ENCODE measurements at regions not wholly inside any gene's neighbourhood (a gene's known extent, or its start where the extent isn't known, plus 50 kb on each side); places are given as distances from the start of the nearest gene placed in this dataset.

DNA sequence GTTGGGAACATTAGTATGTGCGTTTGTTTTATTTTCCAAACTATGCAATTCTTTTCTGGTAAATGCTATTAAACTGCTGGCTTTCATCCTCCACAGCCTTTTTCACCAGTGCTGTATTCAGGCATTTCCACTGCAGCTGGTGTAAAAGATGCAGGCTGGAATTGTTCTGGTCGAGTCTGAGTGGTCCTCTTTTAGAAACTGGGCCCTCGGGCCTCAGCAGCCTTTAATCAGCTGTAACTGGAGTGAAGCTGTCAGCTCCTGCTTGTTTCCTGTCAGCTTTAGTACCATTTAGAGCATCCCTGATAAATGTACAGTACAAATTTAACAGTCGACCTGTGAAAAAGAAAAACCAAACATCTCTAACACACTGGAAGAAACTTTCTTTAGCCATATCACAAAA lies 979.6 kb downstream of the TFAP2A start:
- DNase-seq: no peak

DNA sequence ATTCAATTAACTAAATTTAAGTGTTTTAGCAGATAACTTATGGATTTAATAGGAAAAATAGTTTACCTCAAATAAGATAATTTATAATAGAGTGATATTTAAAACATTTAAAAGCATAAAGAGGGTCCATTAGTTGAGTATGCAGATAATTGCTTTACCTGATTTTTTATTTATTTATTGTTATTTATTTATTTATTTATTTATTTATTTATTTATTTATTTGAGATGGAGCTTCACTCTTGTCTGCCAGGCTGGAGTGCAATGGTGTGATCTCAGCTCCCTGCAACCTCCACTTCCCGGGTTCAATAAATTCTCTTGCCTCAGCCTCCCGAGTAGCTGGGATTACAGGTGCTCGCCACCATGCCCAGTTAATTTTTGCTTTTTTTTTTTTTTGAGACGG lies 982.9 kb downstream of the TFAP2A start:
- DNase-seq: no peak

DNA sequence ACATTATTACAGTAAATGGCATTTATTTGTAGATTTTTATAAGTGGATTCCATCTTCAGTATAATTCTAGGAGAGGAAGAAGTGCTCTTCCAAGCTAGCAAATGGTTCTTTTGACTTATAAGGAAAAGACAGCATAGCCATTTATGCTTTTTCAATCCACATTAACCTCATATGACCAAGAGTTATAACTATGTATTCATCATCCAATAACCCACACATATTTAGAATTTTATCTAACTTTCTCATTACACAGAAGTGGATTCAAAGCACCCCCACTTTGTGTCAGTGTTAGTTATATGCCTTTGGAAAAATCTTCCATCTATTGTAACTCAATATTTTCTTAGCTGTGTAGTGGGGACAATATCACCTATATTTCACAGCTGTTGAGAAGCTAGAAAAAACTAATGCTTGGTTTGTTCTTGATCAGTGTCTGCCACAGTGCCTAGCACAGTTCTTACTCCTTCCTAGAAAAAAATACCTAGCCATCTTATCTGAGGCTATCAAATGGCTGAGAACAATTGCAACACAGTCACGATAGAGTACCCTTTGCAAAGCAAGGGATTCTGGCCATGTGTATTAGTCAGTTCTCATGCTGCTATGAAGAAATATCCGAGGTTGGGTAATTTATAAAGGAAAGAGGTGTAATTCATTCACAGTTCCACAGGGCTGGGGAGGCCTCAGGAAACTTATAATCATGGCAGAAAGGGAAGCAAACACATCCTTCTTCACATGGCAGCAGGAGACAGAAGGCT lies 986.3 kb downstream of the TFAP2A start:
- no peak for DNase-seq

DNA sequence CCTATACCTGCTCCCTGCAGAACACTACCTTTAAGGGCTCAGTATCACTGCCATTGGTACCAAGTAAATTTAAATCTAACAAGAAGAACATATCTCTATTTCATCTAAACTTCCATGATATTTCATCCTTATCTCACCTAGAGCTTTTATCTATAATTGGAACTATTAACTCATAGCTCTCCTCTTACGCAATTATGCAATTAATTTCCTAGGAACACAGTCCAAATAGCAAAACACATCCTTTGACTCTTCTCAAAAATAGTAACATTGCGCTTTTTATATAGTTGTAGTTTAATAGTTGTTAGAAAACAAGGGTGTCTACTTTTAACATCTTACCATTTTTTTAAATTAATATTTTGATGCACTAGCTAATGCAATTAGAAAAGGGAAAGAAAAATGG lies 986.8 kb upstream of the SLC35B3 start:
- DNase-seq: no peak

DNA sequence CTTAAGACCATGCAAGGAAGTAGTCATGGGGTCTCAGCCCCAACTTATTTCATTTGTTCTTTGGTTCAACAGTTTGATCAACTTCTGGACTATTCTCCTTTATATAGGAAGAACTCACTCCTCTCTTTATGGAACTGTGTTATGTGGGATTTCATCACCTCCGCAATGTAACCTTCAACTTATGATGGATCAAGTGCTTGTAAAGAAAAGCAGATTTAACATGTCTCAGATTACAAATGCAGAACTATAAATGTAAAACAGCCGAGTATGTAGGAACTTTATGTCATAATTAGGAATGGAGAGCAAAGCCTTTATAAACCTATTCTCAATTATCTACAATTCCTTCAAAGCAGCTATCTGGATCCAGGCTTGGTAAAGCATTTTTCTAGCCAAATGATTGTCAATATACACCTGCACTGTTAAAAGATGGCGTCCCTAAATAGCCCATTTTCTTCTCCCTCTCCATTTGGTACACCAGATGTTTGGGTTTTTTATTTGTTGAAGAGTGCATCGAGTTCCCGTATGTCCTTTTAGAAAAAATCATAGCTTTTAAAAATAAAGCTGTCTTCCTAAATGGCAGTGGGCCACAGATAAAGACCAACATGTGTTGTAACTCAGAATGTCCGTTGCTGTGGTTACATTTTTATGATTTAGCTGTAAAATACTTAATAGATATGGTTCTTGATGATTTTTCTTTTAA lies 985.1 kb upstream of the SLC35B3 start:
- no peak for DNase-seq

DNA sequence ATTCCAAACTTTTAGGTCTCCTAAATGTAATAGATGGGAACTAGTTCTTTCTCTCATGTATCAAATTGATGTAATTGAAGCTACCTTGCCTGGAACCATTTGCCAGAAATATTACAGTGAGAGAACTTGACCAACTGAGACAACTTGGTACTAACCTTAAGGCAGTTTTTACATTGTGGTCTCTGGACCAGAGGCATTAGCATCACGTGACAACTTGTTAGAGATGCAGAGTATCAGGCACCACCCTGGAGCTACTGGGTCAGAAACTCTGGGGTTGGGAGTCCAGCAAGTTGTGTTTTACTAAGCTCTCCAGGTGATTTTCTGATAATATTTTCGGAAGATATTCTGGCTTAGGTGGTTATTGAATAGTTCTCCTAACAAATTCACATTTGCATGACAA lies 982.1 kb upstream of the SLC35B3 start:
- DNase-seq: no peak

DNA sequence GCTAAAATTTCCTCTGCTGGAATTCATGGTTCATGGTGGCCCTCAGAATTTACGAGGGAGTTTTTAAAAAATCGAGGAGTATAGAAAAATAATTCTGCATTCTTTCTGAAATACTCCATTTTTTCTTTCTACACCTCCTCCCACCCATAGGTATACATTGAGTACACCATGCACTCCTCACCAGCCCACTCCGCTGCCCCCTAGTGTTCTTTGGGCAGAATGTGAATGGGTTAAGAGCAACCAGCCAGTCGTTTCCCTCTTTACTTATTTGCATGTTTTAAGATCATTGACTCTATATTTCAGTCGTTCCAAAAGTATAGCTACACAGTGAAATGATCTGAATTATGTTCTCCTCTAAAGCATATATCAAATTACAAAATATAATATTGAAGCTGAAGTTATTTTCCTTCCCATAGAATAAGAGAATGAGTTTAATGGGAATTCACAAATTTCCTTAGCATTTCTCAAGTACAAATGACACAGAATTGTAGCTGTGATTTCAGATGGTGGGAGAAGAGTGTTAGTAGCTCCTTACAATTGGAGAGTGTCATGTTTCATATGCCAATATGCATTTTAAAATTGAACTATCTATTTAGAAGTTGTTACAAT lies 977.7 kb upstream of the SLC35B3 start:
- no peak for DNase-seq

DNA sequence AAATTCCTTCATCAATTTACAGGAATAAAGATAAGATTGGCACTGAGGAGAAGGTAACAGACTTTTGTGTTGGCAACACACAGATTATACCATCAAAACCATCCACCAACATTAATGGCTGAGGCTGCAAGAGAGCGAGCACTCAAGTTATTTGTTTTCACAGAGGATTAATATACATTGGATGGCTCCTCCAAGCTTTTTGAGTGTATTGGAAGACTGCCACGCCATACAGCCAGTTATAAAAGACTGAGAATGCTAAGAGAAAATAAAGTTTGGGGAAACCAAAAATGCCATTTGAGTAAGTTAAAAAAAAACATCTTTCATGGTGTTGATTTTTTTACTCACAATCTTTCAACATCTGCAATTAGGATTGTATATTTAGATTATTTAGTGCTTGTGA lies 973.8 kb upstream of the SLC35B3 start:
- DNase-seq: no peak

DNA sequence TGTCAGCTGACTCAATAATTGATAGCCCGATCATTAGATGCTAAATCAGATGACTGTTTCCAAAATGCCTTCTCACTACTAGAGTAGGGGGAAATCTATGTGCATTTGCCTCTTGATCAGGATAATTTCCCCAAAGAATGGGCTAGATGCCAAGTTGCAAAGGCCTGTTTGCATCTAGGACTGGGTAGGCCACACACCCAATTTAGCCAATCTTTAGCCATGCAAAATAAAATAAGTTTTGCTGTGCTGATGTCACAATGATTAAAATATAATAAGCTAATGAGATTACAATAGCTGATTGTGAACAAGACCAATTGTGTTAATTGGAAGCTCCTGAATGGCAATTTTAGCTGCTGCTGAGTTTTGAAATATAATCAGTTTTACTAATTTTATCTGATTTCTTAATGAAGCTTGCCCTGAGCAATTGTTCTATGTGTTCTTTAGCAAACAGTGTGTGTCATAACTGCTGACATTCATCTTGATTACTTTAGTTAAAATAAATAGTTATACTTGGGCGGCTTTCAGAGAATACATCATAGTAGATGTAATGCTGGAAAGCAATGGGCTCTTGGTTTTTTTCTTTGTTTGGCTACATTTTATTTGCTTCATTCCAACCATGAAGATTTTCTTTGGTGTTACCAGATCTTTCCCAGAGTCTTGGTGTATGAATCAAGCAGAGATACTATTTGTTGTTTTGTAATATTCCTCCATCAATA lies 973.2 kb upstream of the SLC35B3 start:
- no peak for DNase-seq

DNA sequence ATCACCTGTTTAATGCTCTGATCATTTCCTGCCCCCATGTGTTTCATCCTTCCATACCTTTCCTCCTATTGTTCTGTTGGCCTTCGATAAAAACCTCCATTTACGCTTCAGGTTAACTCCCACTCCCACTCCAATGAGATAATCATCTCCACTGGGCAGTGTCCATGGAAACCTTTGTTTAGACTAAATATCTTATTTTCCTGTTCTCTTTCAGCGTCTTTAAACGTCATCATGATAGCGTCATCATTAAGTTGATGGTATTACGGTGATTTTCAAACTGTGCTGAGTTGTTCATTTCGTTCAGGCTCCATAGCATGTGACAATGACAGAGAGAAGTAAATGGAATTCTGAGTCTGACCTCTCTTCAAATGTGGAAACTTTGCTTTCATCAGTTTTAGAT lies 970.5 kb upstream of the SLC35B3 start:
- DNase-seq: no peak

DNA sequence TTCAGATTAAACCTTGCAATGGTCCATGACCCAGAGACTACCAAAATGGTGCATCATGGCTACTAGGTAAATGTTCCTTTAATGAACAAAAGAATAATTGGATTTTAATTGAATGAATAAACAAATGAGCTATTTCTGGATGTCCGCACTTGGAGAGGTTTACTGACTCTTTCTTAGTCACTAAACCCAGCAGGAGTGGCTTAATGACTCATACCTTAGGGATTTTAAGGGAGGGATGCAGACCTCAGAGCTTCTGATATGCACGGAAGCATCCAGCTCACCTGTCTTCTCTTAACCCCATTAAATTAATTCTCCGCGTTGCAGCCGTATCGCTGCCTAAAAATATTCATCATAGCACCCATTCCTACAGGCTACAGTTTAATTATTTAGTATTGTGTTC lies 970.0 kb upstream of the SLC35B3 start:
- DNase-seq: no peak

DNA sequence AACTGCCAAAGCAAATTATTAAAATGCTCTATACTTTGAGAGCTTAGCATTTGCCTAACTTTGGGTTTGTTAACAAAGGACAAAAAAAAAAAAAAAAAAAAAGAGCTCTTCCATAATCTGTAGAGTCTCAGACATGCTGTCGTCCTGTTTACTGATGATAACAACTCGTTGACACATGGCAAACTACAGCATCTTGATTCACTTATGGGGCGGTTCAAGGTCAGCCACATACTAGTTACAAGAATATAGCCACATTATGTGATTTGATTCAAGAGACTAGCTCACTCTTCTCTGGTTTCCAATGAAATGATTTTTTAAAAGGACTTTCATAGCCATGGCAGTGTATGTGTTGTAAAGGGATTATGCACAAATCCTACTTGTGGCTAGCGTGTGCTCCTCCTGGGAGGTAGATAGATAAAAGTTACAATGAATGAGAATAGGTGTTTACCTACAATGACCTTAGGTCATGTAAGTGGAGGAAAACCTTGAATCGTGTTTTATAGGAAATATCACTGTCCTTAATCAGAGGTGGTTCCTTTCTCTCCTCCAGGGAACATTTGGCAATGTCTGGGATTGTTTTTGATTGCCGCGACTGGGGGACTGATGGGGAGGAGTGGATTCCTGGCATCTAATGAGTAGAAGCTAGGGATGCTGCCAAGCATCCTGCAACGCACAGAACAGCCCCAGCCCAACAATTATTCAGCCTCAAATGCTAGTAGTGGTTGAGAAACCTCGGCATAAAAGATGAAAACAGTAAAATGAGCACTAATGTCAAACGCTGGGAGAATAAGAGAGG lies 969.2 kb upstream of the SLC35B3 start:
- DNase-seq: no peak

DNA sequence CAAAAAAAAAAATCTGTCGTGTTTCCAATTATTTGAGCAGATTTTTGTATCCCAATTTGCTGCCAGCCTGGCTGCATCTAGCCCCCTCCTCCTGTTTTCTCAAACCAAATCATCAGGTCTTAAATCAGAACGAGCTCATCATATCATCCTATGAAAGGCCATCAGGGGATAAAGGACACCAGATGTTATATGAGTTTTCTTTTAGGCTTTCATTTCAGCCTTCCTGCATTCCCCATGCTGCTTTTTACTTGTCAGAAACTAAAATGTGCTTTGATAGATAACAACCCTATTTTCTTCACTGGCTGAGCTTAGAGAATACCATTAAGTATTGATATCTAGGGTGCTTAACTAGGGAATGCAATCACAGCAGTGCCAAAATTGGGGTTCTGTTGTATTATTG lies 968.4 kb upstream of the SLC35B3 start:
- DNase-seq: no peak

DNA sequence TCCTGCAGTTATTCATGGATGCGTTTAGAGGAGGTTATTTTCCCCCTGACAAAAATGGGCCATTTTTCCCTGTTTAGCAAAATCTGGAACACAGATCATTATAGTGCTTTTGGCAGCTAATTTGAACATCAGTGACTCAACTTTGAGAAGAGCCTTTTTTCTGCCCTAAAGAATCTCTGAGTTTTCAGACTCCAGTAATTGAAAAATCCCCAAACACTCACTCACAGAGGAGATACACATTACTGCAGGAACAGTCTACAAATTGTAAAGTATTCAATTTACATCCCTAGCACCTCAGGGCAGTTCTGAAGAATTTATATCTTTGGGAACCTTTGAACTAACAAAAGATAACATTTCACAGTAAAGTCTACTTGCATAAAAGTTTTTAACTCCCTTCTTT lies 966.6 kb upstream of the SLC35B3 start:
- DNase-seq: no peak

DNA sequence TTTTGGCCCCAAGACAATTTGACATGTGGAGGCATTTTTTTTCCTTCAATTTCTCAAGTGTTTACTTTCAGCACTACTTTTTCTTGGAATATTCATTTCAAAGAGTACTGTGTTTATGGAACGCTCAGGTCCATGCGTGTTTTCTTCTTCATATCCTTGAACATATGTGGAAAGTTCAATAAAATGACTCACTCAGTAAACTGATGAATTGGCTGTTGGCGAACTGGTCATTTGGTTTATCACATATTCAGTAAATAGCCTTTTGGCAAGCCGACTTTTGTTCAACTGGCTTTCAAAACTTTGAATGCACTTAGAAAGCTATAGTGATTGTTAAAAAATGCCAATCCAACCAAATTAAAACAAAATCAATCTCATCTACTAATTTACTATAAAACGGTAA lies 964.6 kb upstream of the SLC35B3 start:
- DNase-seq: no peak

DNA sequence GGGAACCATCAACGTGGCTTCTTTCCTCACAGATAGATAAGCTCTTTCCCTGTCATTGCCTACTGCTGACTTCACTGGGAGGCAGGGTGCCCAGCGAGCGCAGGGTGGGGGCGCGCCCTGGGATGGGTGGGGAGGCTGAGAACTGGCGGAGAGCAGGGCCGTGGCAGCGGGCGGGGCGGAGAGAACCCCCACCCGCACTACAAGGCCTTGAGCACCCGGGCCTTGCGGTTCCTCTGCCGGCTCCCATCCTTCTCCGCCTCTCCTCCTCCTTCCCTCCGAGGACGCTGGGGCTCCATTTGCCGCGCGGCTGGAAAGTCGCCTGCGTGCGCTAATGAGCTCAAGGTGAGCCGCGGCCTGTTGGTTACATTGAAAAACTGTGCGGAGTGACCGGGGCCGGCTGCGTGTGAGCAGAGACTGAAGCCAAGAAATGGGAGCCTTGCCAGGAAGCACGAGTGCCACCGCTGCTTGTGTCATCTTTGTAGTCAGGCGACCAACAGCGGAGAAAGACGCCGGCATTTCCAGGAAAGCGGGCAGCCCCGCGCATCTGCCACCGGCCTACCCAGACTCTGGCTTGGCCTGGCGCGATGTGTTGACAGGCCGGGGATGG lies 963.5 kb upstream of the SLC35B3 start:
- no peak for DNase-seq

DNA sequence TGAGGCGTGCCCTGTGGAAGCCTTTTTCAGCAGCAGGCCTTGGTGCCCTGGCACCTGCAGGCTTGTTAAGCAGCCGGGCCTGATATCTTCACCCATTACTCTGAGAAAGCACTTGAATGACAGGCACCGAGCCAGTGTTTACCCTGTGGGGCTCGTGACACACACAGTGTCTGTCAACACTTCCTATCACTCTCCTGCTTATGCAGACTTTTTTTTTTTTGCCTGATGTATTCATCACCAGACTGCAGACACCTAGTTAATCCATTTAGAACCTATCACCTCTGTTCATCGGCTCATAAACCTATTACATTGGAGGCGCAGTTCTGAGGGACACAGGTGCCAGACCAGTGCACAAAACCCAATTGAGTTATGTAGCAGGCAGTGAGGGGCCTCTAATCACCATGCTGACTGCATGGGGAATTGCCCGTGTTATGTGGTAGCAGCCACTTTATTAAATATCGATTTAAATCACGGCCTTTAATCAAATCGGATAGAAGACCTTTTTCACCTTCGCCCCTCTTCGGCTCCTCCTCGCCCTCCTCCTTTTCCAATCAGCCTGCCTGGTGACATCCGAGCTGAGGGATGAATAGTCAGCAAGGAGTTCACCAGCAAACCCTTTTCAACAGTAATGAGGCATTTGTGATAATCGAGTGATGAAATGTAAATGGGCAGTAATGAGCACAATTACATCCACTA lies 962.9 kb upstream of the SLC35B3 start:
- DNase-seq: no peak

DNA sequence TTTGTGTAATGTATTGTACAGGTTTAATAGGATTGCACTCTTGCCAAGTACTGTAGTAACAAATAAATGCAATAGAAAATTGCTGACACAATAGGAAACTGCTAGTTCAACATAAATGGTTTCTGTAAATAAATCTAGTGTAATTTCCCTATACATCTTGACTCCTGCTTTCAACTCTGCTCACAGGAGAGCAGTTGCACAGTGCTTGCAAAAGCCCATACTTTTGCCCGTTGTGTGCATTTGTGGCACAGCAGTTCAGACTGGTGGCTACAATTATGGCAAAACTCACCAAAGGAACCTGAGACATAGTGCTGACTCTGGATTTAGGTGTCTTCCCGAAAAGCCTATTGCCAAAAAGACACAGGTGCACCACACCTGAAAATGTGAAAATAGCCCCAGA lies 953.3 kb upstream of the SLC35B3 start:
- DNase-seq: no peak

DNA sequence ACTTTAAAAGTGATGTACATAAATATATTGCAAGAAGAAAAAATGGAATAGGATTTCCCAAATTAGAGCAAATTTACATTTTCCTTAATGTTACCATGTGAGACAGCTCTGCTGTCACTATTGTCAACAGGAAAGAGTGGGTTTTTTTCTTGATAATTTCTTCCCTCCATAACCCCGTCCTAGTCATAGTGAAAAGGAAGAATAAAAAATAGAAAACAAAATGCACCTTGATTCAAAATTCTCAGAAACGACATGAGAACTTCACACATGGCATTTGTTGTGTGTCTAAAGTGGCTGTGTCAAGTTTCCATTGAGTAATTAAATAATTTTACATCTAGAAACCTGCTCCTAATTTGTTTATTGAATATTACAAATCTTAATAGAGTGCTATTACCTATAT lies 945.2 kb upstream of the SLC35B3 start:
- no peak for DNase-seq

DNA sequence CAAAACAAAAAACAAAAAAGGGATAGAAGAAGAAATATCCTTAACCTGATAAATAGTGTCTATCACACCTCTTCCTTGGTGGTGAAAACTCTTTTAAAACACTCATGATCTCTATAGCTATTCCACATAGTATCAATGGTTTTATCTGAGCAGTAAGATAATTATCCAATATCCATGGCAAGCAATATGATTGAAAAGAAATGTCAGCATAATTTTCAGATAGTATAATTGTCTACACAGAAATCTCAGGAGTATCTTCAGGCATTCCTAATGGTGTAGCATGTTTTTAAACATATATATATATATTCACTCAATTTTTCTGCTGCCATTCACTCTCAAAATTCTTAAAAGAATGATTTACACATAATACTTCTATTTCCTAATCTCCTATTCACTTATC lies 938.0 kb upstream of the SLC35B3 start:
- no peak for DNase-seq

DNA sequence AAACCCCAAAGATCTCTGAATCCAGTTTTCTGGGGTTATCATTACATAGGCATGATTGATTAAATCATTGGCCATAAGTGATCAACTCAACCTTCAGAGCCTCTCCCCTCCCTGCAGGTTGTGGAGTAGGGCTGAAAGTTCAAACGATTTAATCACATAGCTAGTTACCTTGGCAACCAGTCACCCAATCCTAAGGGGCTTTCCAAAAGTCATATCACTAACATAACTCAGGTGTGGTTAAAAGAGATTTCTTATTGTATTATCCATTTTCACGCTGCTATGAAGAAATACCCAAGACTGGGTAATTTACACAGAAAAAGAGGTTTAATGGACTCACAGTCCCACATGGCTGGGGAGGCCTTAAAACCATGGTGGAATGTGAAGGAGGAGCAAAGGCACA lies 935.1 kb upstream of the SLC35B3 start:
- no peak for DNase-seq

DNA sequence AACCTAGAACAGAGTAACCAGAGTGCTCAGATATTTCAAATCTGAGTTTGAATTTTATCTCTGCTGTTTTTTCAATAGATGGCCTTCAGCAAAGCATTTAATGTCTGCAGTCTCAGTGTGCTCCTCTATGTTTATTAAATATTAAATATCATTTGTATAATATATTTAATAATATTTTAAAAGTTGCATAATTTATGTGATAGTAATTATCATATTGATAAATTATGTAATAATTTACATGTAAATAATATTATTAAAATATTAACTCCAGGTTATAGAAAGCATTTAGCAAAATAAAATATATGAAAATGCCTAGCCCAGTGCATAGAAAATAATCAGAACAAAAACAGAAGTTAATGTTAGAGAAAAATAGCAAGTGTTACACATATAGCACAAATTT lies 930.0 kb upstream of the SLC35B3 start:
- no peak for DNase-seq
